ENCODE measurements at regions not wholly inside any gene's neighbourhood (a gene's known extent, or its start where the extent isn't known, plus 50 kb on each side); places are given as distances from the start of the nearest gene placed in this dataset.
"Not testable (repeated sequence)": the region's sequence is repeated elsewhere in the genome, so short reads cannot be mapped to it uniquely, and the experiment has no call there.

GRCh38 chr3:15996496-15996895, 178.0 kb upstream of the GALNT15 start:
- not testable (repeated sequence) for TF ChIP-seq FOS (IDR thresholded peaks at IDR 0.05; ENCODE audit: borderline replicate concordance, extremely low read depth, insufficient read length); RBBP5 (conservative IDR thresholded peaks at IDR 0.05); POLR2AphosphoS5 (IDR thresholded peaks at IDR 0.05; ENCODE audit: low read length); DPF2 (IDR thresholded peaks at IDR 0.05); MXI1 (IDR thresholded peaks at IDR 0.05; ENCODE audit: low read depth, low read length); CTCF (IDR thresholded peaks at IDR 0.05 in 2 of 3, conservative IDR thresholded peaks at IDR 0.05 in 1 of 3; ENCODE audit: control insufficient read depth in 2 of 3, extremely low read depth in 1 of 3, insufficient read depth in 1 of 3, low read depth in 3 of 3, low read length in 3 of 3); KDM1A (IDR thresholded peaks at IDR 0.05; ENCODE audit: borderline replicate concordance); ZBTB40 (IDR thresholded peaks at IDR 0.05; ENCODE audit: borderline replicate concordance); E4F1 (IDR thresholded peaks at IDR 0.05; ENCODE audit: borderline replicate concordance, partially characterized antibody); E2F4 (IDR thresholded peaks at IDR 0.05; ENCODE audit: low read depth, low read length)

Data from GM12878 (cell line).